SIG-M5 treated with dmso at 0.1 percent for 504 hours (cell line): ENCODE measurements at regions not wholly inside any gene's neighbourhood (a gene's known extent, or its start where the extent isn't known, plus 50 kb on each side); places are given as distances from the start of the nearest gene placed in this dataset.
"Not testable (repeated sequence)": the region's sequence is repeated elsewhere in the genome, so short reads cannot be mapped to it uniquely, and the experiment has no call there.

Source experiments
- DNase-seq: peaks from one replicate; lab custom pipeline; 2025; ENCODE audit not compliant: unreplicated experiment; lab: John Stamatoyannopoulos, UW

DNA sequence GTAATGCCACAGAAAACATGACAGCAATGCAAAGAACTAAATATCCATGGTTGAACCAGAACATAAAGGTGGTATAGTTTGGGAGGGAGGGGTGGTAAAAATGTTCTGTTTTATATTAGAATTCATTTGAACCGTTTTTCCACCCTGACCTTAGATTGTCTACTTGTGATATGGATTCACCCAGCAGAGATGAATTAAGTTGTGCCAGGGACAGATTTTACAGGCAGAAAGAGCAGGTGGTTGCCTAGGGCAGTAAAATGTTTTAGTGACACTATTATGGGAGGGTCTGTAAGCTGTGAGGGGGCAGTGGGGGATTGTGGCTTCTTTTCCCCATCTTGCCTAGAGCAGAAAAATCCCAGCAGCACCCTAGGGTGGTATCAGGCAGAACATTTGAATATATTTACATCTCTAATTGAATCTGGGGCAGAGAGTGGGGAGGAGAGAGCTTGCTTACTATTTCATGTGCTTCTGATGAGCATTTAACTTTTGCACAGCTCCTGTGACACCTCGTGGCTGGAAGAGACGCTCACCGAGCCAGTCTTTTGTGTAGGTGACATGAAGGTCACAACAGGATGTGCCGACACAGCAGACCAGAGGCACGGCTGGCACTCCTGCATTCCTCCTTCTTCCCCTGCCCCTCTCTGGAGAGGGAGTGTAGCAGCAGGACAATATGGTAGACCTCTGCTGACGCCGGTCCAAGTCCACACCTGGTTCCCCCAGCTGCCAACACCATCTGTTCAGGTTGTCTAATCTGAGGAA is 452.3 kb downstream of the IRS2 start:
- DNase-seq: no peak

- DNase-seq: no peak
Observed at GRCh38 chr13:109332506-109333499, 453.6 kb downstream of the IRS2 start.

GRCh38 chr13:109331898-109332297 is 454.5 kb downstream of the IRS2 start:
- DNase-seq: no peak

- no peak for DNase-seq
Observed at GRCh38 chr13:109331011-109331433, 455.4 kb downstream of the IRS2 start.

- DNase-seq: no peak
Observed at GRCh38 chr13:109330123-109330522, 456.3 kb downstream of the IRS2 start.

DNA sequence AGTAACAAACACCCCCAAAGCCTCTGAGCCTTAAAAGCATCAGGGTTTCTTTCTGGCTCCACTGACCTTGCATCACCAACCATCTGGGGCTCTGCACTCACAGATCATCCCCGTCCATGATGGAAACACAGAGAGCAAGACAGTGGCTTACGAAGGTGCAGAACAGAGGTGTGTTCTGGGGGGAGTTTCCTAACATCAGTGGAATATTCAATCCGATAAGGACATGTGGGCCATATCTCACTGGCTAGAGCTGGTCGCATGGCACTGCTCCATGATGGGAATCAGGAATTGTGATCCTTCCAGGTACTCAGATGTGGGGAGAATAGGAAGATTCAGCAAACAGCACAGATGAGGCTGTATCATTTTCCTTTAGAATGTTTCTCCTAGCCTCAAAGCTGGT is 457.2 kb downstream of the IRS2 start:
- DNase-seq: no peak

GRCh38 chr13:109326601-109327000 is 459.8 kb downstream of the IRS2 start:
- DNase-seq: no peak

DNA sequence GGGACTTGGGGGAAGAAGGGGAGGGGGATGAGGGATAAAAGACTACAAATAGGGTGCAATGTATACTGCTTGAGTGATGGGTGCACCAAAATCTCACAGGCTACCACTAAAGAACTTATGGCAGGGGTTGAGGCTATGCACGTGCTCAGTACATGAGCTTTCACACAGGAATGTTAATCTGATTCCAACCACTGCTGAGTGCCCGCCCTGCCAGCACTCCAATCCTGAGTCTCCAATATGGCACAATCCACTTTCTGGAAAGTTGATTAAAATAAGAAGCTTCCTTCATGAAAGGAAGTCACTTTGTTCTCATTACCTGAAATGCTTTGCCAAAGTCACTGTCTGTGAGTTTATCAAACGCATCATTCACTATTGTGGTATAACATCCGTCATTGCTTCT is 463.0 kb downstream of the IRS2 start:
- DNase-seq: no peak

- no peak for DNase-seq
Observed at GRCh38 chr13:109318945-109319590, 467.3 kb downstream of the IRS2 start.

DNA sequence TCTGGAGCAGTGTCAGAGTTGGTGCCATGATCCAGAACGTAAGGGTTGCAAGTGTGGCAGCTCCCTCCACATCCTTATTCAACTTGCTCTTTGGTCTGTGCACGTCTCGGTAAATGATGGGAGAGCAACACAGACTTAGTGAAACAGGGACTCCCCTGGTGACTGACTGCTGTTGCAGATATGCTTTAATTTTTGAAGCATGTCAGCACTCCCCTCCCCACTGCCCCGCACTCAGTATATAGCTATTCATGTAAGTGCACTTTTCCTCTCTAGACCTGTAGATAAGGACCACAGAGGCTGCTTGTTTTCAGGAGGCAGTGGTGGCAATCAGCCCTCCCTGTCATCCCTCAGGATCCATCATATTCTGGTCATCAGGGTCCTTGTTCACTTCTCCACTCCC is 470.9 kb downstream of the IRS2 start:
- DNase-seq: no peak

DNA sequence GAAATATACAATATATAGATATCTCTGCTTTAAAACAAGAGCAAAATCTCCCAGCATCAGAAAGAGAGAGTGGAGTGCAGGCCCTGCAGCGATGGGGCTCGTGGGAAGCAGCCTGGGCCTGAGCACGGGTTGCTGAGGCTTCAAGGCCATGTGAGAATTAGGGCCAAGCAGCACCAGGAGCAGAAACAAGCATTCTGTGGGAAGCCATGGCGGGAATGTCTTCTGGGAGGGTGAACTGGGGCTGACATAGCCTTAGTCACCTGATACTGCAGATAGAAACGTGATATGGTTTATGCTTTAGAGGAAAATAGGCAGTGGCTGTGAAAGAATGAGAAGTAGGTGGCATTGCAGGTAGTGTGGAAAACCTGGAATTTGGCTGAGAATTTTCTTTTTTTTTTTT is 472.3 kb downstream of the IRS2 start:
- no peak for DNase-seq

DNA sequence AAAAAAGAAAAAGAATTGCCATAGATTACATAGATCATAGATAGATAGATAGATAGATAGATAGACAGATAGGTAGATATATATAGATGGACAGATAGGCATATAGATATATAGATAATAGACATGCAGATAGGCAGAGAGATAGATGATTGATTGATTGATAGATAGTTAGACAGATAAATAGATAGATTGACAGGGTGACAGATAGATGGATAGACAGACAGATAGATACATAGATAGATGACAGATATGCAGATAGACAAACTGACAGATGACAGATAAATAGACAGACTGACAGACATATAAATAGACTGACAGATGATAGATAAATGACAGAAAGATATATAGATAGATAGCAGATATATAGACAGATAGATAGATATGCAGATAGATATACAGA is 474.0 kb downstream of the IRS2 start:
- no peak for DNase-seq

GRCh38 chr13:109311431-109311976 is 474.9 kb downstream of the IRS2 start:
- DNase-seq: not testable (repeated sequence)

GRCh38 chr13:109309625-109310363 is 476.6 kb downstream of the IRS2 start:
- DNase-seq: no peak

DNA sequence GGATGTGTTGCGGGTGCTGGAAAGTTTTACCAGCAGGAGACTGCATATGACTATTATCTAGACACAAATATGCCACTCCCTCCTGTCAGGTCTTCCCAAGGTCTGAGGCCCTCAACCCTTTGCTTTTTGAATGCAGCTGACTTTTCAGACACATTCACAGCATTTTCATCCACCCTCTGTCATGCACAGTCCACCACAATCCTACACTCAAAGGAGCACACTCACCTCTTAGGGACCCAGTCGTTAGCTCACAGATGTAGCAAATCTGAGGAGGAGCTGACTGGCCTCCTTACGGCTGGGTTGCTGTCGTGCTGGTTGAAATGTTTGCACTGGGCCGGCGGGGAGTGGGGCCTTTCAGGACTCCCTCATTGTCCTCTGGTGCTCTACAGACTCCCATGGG is 479.4 kb downstream of the IRS2 start:
- no peak for DNase-seq

DNA sequence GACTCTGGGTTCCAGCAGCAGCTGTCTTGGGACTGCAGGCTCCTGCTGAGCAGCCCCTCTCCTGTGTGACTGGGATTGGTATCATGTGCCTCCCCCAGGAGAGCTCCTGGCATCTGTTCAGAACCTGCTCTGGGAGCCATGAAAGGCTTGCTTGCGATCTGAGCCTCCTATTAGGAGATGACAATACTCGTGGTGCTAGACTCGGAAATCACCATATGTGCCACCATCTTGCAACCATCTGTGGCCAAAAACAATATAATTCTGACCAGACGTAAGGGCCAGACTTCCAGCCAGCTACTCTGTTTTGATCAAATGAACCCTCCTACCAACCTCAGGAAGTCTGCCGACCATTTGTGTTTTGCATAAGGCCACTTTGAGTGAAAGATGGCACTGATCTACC is 484.7 kb downstream of the IRS2 start:
- no peak for DNase-seq

DNA sequence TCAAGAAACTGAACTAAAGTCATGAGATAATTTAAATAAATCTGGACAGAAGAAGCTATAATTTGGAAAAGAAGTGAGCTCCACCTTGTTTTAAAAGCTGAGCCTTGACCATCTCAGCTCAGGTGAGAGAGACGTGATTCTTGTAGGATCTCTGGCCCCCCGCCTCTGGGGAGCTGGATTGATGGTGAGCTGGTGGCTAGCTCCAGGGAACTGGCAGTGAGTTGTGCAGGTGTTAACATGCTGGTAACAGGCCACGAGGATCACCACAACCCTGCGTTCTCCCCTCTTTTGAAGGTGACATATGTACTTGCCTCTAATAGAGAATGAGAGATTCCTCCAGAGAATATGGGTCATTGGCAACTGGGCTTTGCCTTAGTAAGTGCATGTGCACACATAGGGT is 485.1 kb downstream of the IRS2 start:
- no peak for DNase-seq

DNA sequence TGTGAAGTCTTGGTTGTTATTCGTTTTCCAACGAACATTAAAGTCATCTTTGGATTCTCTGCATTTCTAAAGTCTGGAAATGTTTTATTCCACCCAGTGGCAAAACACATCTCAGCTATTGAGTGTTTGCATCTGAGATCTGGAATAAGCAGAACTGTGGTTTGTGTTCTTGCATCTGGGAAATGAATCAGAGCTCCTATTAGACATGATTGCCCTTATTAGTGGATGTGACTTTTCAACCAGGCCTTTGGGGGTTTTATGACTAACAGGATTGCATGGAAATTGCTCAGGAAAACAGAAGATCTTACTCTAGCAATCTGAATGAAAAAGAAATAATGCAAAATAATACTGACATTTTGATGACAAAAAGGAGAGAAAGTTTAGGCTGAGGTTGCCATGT is 488.8 kb downstream of the IRS2 start:
- DNase-seq: no peak

- DNase-seq: no peak
Observed at GRCh38 chr13:109293166-109293565, 493.2 kb downstream of the IRS2 start.

GRCh38 chr13:109288151-109288709 is 498.2 kb downstream of the IRS2 start:
- no peak for DNase-seq
